Cardiac muscle cell (in vitro differentiated cells and primary cell): ENCODE measurements at regions not wholly inside any gene's neighbourhood (a gene's known extent, or its start where the extent isn't known, plus 50 kb on each side); places are given as distances from the start of the nearest gene placed in this dataset.

ENCODE experiments used
- DNase-seq, 2 donors: peaks; one replicate each; pipeline versions ENCODE4 v3.0.0 to v3.0.0-alpha.2; 2010 to 2017; ENCODE audit warnings: low read depth in 1 of 2, low spot score in 1 of 2
- H3K27ac ChIP-seq: fragments of 200-600 bp; sonication (generic); 2 replicates; pipeline ENCODE4 v1.5.1; 2016
- H3K27me3 ChIP-seq: fragments of 200-600 bp; sonication (generic); 2 replicates; pipeline ENCODE4 v1.6.0; 2016; ENCODE audit warnings: control low read depth
- H3K36me3 ChIP-seq: fragments of 200-600 bp; sonication (generic); 2 replicates; pipeline ENCODE4 v1.5.1; 2016; ENCODE audit warnings: control low read depth
- H3K4me1 ChIP-seq: fragments of 200-600 bp; sonication (generic); 2 replicates; pipeline ENCODE4 v1.8.1; 2017; ENCODE audit warnings: low read depth, mild to moderate bottlenecking, mixed run types
- H3K4me3 ChIP-seq: fragments of 200-600 bp; sonication (generic); 2 replicates; pipeline ENCODE4 v1.5.1; 2016; ENCODE audit warnings: mild to moderate bottlenecking
- H3K9me3 ChIP-seq: fragments of 200-600 bp; sonication (generic); 2 replicates; pipeline ENCODE4 v1.5.1; 2017; ENCODE audit warnings: low read depth, mild to moderate bottlenecking, control low read depth
- CTCF ChIP-seq: IDR thresholded peaks from 2 replicates; pipeline ENCODE4 v1.5.1; 2012; ENCODE audit warnings: low read depth, mild to moderate bottlenecking, low read length

DNA sequence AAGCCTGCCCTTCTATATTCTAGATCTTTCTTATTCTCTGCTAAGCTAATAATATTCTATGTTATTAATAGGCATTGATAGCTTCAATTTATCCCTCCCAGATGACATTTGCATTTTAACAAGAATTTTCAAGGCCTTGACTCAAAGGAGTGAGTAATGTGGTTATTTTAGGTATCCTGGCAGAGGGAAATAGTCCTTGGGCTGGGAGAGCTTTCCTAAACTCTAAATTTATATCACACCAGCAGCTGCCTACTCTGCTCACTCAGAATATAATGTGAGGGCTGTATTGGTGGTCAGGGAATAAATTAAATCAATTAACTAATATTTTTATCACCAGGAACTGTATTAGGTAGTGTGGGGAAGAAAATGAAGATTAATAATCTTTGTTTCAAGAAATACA is 74.8 kb upstream of the ADAM23 start:
- Histone ChIP-seq H3K4me1 (peaks cover 3% of the 10 kb centered on the region), H3K27ac (no peak overlapping the region), H3K4me3 (no peak overlapping the region), H3K9me3 (no peaks in the 10 kb centered on the region), H3K36me3 (no peaks in the 10 kb centered on the region), H3K27me3 (no peaks in the 10 kb centered on the region)
- DNase-seq: no peak
- TF ChIP-seq CTCF: no peak

DNA sequence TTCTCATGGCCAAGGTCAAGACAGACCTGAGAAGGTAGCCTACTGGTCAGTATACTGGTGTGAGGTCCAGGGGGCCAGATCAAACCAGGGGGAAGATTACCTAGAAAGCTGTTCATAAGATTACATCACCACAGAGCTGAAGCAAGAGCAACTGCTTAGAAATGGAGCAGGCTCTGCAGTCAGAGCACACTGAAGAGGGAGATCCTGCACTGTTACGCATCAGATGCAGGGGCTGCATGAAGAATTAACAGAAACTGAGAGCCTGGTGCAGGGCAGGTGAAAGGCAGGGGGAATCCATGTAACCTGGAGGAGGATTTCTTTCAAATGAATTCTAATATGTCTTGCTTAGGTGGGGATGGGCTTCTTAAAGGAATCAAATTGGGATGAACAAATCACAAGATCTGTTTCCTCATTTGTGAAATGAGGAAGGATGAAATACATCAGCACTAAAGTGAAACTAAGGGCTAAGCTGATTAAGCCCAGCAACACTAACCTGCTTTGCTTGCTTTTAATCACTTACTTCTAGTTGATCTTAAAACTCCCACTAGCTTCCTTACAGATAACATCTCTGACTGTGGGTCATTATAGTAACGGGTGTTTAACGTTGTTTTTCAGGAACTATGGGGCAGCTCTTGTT is 74.3 kb upstream of the ADAM23 start:
- Histone ChIP-seq H3K27ac (no peak overlapping the region), H3K9me3 (no peaks in the 10 kb centered on the region), H3K36me3 (no peaks in the 10 kb centered on the region), H3K27me3 (no peaks in the 10 kb centered on the region), H3K4me1 (peaks cover 3% of the 10 kb centered on the region), H3K4me3 (no peak overlapping the region)
- peak in 1 of 2 donors; percentile 1 for DNase-seq
- no peak for TF ChIP-seq CTCF

GRCh38 chr2:206375956-206376355 is 67.4 kb upstream of the ADAM23 start:
- no peak for DNase-seq
- TF ChIP-seq CTCF: no peak
- H3K4me3 ChIP-seq: no peak overlapping the region
- H3K27me3 ChIP-seq: no peaks in the 10 kb centered on the region
- H3K27ac ChIP-seq: no peak overlapping the region
- no peaks in the 10 kb centered on the region for H3K4me1 ChIP-seq
- H3K36me3 ChIP-seq: no peaks in the 10 kb centered on the region
- H3K9me3 ChIP-seq: no peaks in the 10 kb centered on the region

DNA sequence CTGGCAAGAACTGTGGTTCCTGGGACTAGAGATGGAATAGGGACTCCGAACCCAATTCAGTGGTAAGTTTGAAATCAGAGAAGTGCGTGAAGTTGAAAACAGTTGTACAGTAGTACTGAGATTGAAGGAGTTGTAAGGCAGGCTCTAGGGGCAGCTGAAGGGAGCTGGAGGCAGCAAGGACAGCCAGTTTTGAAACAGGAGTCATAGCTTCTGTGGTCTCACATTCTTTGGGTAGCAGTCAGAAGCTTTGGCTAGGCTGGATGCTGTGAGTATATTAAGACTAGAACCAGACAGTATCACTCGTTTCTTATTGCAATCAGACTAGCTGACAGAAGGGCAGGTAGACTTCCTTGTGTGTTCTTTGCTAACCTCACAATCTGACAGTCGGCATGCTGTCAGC is 64.5 kb upstream of the ADAM23 start:
- no peaks in the 10 kb centered on the region for H3K27me3 ChIP-seq
- no peak for TF ChIP-seq CTCF
- H3K9me3 ChIP-seq: no peaks in the 10 kb centered on the region
- no peaks in the 10 kb centered on the region for H3K36me3 ChIP-seq
- H3K27ac ChIP-seq: no peak overlapping the region
- no peak overlapping the region for H3K4me3 ChIP-seq
- no peaks in the 10 kb centered on the region for H3K4me1 ChIP-seq
- peak in 1 of 2 donors; percentile 2 for DNase-seq

GRCh38 chr2:206379266-206379665 is 64.1 kb upstream of the ADAM23 start:
- H3K4me1 ChIP-seq: no peaks in the 10 kb centered on the region
- no peaks in the 10 kb centered on the region for H3K9me3 ChIP-seq
- no peak for TF ChIP-seq CTCF
- H3K36me3 ChIP-seq: no peaks in the 10 kb centered on the region
- no peaks in the 10 kb centered on the region for H3K27me3 ChIP-seq
- DNase-seq: no peak
- H3K4me3 ChIP-seq: no peak overlapping the region
- no peak overlapping the region for H3K27ac ChIP-seq
